ENCODE measurements at regions not wholly inside any gene's neighbourhood (a gene's known extent, or its start where the extent isn't known, plus 50 kb on each side); places are given as distances from the start of the nearest gene placed in this dataset.
A peak's percentile ranks its signal among the peaks of the same experiment; 100 is the strongest.
"Not testable (repeated sequence)": the region's sequence is repeated elsewhere in the genome, so short reads cannot be mapped to it uniquely, and the experiment has no call there.

- DNase-seq (ENCODE audit: low read depth): peak; percentile 3
Observed at GRCh38 chrX:151042842-151043241, 59.7 kb downstream of the HMGB3 start.

DNA sequence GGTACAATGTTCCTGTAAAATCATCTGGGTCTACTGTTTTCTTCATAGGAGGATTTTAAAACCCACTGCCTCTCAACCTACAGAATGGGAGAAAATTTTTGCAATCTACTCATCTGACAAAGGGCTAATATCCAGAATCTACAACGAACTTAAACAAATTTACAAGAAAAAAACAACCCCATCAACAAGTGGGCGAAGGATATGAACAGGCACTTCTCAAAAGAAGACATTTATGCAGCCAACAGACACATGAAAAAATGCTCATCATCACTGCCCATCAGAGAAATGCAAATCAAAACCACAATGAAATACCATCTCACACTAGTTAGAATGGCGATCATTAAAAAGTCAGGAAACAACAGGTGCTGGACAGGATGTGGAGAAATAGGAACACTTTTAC lies 83.2 kb downstream of the HMGB3 start:
- not testable (repeated sequence) for DNase-seq (ENCODE audit: low read depth)

GRCh38 chrX:151073767-151074166 lies 90.6 kb downstream of the HMGB3 start:
- no peak for DNase-seq (ENCODE audit: low read depth)

DNA sequence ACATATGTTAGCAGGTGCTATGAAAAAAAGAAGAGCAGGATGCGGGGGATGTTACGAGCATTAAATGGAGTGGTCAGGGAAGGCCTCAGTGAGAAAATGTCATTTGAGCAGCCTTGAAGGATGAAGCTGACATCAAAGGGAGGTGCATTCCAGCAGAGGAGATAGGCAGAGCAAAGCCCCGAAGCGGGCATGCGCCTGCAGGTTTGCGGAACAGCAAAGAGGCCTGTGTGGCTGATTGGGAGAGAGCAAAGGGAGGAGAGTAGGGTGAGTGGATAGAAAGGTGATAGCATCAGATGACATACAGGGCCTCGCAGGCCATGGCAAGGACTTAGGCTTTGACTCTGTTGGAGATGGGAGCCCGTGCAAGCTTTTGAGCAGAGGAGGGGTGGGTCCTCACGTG lies 95.4 kb upstream of the GPR50 start:
- no peak for DNase-seq (ENCODE audit: low read depth)

DNA sequence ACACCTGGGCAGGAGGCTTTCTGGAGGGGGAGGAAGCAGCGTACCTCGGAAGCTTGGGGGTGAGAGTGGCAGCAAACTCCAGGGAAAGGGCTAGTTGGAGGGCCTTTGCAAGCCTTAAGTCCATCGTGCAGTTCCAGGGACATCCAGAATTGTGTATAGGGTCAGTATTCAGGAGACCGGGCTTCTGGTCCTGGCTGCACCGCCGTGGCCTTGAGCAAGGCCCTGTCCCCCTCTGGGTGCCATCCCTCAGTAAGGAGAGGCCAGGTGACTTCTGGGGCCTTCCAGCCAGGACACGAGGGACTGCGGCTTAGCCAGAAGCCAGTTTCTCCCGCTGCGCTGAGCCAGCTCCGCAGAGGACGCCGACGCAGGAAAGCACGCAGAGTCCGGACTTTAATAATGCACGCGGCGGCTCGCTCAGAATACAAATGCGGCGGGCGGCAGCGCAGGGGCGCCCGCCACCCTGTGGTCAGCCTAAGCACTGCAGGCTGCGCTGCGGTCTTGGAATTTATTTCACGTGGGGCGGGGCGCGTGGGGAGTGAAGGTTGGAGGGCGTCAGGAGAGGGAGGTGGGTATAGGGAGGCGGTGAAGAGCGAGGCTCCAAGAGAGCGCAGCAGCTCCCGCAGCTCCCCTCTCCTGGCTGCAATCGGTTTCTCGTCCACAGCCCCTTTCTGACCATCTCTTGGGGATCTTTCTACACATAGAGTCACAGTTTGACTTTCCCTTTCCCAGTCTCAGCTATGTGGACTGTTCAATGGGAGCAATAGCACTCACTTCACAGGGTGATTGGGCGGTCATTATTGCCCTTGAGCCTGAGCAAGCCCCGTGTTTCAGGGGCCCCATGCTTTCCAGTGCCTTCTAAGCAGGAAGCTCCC lies 94.1 kb upstream of the GPR50 start:
- DNase-seq (ENCODE audit: low read depth): peak; percentile 46

DNA sequence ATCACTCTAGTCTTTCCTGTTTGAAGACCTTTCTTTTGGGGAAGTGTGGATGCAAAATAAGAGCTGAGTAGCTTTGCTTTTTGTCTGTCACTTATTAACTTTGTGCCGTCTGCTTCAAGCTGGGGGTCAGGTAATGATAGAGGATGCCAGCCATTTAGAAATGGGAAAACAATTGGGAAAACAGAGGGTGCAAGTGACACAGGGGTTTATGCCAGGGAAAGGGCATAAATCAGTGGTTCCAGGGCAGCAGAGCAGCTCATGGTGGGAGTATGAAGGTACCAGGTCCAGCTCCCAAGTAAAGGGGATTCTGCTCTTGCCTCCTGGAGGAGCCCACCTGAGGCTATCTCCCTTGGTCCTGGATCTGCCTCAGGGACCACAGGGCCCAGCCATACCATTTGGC lies 91.9 kb upstream of the GPR50 start:
- DNase-seq (ENCODE audit: low read depth): no peak

DNA sequence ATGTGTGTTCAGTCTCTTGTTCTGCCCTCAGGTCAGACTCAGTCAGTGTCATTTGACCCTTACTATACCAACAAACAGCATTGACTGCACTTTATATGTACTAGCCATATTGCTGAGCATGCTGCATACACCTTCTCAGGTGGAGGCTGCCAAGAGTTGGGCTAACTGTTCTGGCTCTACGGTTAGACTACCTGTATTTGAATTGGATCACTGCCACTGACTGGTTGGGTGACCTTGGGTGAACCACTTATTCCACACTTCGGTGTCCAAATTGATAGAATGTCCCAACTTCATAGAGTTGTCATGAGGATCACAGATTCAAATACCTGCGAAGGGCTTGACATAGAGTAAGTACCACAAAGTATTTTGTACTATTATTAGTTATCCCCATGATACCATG lies 91.2 kb upstream of the GPR50 start:
- DNase-seq (ENCODE audit: low read depth): no peak

DNA sequence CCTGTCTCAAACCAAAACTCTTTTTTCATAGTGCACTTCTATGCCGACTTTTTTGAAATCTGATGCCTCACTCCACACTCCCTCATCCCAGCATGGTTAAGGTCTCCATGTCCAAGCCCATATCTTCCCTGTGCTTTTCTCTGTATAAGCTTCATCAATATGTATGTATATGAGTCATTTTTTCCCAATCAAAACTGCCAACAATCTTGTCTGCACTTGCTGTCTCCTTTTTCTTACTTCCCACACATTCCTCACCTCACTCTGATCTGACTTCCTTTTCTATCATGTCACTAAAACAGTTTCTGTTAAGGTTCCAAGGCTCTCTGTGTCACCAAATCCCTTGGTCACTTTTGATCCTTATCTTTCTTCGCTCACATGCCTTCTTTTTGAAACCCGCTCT lies 88.2 kb upstream of the GPR50 start:
- DNase-seq (ENCODE audit: low read depth): no peak

DNA sequence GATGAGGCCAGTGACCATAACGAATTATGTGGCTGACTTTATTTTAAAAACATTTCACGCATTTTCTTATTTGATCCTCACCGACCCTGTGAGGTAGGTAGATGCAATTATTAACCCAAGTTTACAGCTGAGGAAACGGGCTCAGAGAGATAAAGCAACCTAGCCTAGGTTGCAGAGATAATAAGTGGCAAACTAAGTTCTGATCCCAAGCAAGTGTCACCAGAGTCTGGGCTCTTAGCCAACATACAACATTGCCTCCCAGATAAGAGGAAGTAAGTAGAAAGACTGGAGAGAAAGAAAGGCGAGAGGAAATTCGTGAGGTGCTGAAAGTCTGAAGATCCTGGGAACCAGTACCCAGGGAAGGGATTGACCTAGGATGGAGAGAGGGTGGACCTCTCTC lies 77.4 kb upstream of the GPR50 start:
- DNase-seq (ENCODE audit: low read depth): no peak

DNA sequence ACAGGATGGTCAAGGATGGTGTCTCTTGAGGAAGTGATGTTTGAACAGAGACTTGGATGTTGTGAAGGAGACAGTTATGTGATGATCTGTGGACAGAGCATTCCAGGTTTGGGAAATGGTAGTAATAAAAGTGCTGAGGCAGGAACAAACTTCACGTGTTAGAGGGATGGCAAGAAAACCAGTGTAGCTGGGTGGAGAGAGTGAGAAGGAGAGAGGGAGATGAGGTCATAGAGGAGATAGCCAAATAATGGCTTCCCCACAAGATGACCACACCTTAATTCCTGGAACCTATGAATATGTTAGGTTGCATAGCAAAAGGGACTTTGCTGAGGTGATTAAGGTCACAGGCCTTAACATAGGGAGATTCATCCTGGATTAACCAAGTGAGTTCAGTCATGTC lies 75.6 kb upstream of the GPR50 start:
- DNase-seq (ENCODE audit: low read depth): no peak

DNA sequence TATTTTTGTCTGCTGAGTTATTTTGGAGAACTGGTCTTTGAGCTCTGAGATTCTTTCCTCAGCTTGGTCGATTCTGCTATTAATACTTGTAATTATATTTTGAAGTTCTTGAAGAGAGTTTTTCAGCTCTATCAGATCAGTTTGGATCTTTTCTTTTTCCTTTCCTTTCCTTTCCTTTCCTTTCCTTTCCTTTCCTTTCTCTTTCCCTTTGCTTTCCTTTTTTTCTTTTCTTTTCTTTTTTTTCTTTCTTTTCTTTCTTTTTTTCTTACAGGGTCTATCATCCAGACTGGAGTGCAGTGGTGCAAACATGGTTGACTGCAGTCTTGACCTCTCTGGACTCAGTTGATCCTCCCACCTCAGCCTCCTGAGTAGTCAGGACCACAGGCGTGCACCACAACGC lies 63.2 kb upstream of the GPR50 start:
- DNase-seq (ENCODE audit: low read depth): not testable (repeated sequence)

Measured in Daoy (cell line).